ENCODE measurements at regions not wholly inside any gene's neighbourhood (a gene's known extent, or its start where the extent isn't known, plus 50 kb on each side); places are given as distances from the start of the nearest gene placed in this dataset.

GRCh38 chr4:116688536-116688935 is 396.8 kb downstream of the TRAM1L1 start:
- TF ChIP-seq POLR2AphosphoS5 (IDR thresholded peaks at IDR 0.05; ENCODE audit: low read depth, low read length) (no peak), POLR2A (IDR thresholded peaks at IDR 0.05; ENCODE audit: low read depth, low read length) (no peak), TAF1 (IDR thresholded peaks at IDR 0.05; ENCODE audit: low read depth, low read length) (no peak), POU2F2 (IDR thresholded peaks at IDR 0.05; ENCODE audit: low read depth, low read length) (no peak)

Data from GM12891 (cell line).